SH-SY5Y (cell line): ENCODE measurements at regions not wholly inside any gene's neighbourhood (a gene's known extent, or its start where the extent isn't known, plus 50 kb on each side); places are given as distances from the start of the nearest gene placed in this dataset.

ENCODE experiments used
- GATA2 ChIP-seq: IDR thresholded peaks from 2 replicates; pipeline ENCODE4 v1.6.1; 2011; ENCODE audit warnings: mild to moderate bottlenecking, low read depth, low read length
- GATA3 ChIP-seq: IDR thresholded peaks from 2 replicates; pipeline ENCODE4 v1.6.1; 2011; ENCODE audit warnings: low read depth, mild to moderate bottlenecking, low read length, moderate library complexity

DNA sequence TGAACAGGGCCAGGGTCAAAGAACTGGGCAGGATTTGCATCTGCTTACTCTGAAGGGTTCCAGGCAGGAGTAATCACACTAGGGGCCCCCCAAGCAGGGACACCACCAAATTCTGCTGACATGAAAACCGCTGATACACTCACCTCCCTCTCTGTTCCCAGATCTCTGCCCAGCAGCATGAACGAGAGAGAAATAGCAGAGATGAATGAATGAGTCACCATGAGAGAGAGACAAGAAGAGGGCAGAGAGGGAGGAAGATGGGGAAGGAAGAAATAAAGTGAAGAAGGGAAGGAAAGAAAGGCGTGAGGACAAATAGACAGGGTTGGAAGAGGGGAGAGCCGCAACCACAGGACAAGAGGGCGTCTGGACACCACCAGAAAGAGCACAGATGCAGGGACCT lies 285.9 kb upstream of the NEBL start:
- TF ChIP-seq GATA2 (no peak), GATA3 (no peak)
